HG03097 (cell line): ENCODE measurements at regions not wholly inside any gene's neighbourhood (a gene's known extent, or its start where the extent isn't known, plus 50 kb on each side); places are given as distances from the start of the nearest gene placed in this dataset.
"Not testable (repeated sequence)": the region's sequence is repeated elsewhere in the genome, so short reads cannot be mapped to it uniquely, and the experiment has no call there.

Source experiments
- ATAC-seq: cut with Tn5 transposase; IDR thresholded peaks from one replicate; pipeline ENCODE4 v1.9.1; 2021; ENCODE audit not compliant: unreplicated experiment, low FRiP score

- no peak for ATAC-seq
Measured at GRCh38 chr14:55843718-55844403, 263.9 kb downstream of the KTN1 start.

- ATAC-seq: no peak
Measured at GRCh38 chr14:55845963-55846825, 266.2 kb downstream of the KTN1 start.

- no peak for ATAC-seq
Measured at GRCh38 chr14:55846826-55847446, 266.9 kb downstream of the KTN1 start.

- ATAC-seq: no peak
Measured at GRCh38 chr14:55847766-55848165, 267.8 kb downstream of the KTN1 start.

- ATAC-seq: no peak
Measured at GRCh38 chr14:55848964-55849363, 269.0 kb downstream of the KTN1 start.

GRCh38 chr14:55849833-55850232 lies 268.4 kb upstream of the PELI2 start:
- no peak for ATAC-seq

GRCh38 chr14:55850825-55851241 lies 267.4 kb upstream of the PELI2 start:
- no peak for ATAC-seq

- no peak for ATAC-seq
Measured at GRCh38 chr14:55851301-55851700, 266.9 kb upstream of the PELI2 start.

GRCh38 chr14:55851961-55852360 lies 266.2 kb upstream of the PELI2 start:
- ATAC-seq: no peak

GRCh38 chr14:55855751-55856150 lies 262.5 kb upstream of the PELI2 start:
- ATAC-seq: no peak

- ATAC-seq: no peak
Measured at GRCh38 chr14:55858604-55859003, 259.6 kb upstream of the PELI2 start.

GRCh38 chr14:55861561-55861960 lies 256.6 kb upstream of the PELI2 start:
- ATAC-seq: not testable (repeated sequence)

GRCh38 chr14:55864890-55865655 lies 253.1 kb upstream of the PELI2 start:
- ATAC-seq: no peak

- no peak for ATAC-seq
Measured at GRCh38 chr14:55867311-55867710, 250.9 kb upstream of the PELI2 start.

- no peak for ATAC-seq
Measured at GRCh38 chr14:55867719-55868118, 250.5 kb upstream of the PELI2 start.

GRCh38 chr14:55869397-55870049 lies 248.7 kb upstream of the PELI2 start:
- ATAC-seq: no peak

- no peak for ATAC-seq
Measured at GRCh38 chr14:55873169-55873568, 245.0 kb upstream of the PELI2 start.

GRCh38 chr14:55874785-55875184 lies 243.4 kb upstream of the PELI2 start:
- ATAC-seq: no peak

GRCh38 chr14:55877942-55878341 lies 240.3 kb upstream of the PELI2 start:
- ATAC-seq: no peak

GRCh38 chr14:55881577-55882241 lies 236.5 kb upstream of the PELI2 start:
- ATAC-seq: no peak
